GM19324 (cell line): ENCODE measurements at regions not wholly inside any gene's neighbourhood (a gene's known extent, or its start where the extent isn't known, plus 50 kb on each side); places are given as distances from the start of the nearest gene placed in this dataset.

Source experiments
- ATAC-seq: cut with Tn5 transposase; IDR thresholded peaks from one replicate; pipeline ENCODE4 v1.9.1; 2021; ENCODE audit warnings: mild to moderate bottlenecking, moderate library complexity; ENCODE audit not compliant: unreplicated experiment, low FRiP score

DNA sequence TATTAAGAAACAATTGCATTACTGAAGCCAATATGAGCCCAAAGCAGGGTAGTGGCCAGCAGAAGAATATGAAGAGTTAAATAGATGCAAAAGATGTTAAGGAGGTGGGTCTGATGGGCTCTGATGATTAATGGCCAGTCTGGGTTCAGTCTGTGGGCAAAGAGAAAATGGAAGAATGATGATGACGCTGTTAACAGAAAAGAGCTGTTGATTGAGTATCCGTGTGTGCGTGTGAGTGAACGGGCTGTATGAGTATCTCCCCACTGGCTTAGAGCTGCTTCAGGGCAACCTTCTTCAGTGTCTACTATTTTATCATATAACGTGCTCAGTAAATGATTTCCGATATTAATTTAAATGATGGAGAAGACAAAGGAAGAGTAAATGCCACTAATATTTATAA, 723.3 kb upstream of the MAP3K7 start:
- no peak for ATAC-seq

DNA sequence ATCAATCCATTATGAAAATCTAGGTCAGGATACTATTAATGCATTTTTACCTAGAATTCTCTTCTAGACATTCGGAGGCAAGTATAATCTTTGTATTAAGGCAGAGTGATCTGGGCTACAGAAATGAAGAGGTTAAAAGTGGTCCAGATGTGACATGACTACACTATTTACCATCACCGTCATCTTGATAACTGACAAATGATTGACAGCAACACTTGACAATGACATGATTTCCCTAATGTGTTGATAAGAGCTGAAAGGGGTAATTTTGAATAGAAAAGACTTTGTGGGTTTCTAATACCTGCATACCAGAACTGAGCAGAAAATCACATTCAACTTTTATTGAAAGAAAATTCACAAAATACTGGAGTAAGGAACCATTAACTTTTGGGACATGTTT, 718.9 kb upstream of the MAP3K7 start:
- no peak for ATAC-seq

DNA sequence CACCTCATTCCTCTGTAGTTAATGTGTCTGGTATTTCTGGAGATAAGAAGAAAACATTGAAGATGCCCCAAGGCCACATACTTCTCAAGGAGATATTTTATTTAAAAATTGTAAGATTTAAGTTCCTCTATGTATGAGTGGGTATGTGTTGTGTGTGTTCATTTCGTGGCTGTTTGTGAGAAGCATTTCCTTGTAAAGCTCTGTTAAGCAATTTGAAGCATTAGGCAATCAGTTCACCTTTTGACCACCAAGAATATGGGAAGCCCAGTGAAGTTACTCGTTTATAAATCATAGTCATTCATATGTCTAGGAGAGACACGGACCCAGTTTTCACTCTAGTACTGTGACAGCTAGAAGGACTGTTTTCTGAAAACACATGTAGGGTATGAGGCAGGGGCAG, 717.6 kb upstream of the MAP3K7 start:
- ATAC-seq: no peak

DNA sequence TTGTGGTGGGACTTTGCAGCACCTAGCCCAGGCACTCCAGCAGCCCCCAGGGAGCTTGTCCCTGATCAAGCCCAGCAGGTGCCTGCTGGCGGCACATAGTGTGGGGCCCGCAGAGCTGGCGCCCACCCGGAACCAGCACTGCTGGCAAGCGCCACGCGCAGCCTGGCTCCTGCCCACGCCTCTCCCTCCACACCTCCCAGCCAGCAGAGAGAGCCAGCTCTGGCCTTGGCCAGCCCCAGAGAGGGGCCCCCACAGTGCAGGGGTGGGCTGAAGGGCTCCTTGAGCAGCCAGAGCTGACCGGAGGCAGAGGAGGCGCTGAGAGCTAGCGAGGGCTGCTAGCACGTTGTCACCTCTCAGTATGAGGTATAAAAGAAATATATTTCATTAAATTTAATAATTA, 716.5 kb upstream of the MAP3K7 start:
- no peak for ATAC-seq

DNA sequence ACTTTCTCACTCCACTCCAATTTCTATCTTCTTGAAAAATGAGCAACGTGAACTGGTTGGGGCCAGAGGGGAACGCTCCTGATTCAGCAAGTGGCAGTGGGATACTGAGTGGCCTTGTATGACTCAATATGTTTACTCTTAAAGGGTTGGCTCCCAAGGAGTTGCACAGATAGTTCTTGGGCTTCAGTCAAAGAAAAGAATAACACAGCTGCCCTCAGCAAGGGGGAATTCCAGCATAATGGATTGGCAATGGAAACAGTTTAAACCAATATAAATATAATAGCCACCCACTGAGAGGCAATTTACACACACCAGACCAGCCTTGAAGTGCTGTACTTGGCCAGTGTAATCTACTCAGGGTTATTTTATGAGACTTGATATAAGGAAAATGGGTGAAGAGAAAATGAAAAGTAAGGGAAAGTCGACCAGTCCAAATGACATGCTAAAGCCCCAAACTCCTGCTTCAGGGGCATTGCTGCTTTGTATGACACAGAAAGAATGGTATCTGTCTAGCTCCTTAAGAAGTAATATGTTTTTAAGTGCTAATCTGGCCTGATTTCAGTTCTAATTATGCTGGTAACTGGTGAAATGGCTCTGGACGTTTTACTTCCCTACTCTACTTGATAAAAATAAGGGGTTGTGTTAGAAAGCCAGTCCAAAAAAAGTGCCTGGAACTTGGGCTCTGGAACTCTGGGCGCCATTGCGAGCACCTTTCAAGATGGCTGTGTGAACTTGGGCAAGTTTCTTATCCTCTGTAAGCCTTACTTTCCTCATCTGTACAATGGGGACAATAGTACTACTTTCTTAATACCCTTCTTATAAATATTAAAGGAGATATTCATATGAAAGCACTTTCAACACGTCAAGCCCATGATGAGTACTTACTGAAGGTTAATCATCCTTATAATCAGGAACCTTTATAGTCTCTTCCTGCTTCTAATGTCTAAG, 712.9 kb upstream of the MAP3K7 start:
- no peak for ATAC-seq

DNA sequence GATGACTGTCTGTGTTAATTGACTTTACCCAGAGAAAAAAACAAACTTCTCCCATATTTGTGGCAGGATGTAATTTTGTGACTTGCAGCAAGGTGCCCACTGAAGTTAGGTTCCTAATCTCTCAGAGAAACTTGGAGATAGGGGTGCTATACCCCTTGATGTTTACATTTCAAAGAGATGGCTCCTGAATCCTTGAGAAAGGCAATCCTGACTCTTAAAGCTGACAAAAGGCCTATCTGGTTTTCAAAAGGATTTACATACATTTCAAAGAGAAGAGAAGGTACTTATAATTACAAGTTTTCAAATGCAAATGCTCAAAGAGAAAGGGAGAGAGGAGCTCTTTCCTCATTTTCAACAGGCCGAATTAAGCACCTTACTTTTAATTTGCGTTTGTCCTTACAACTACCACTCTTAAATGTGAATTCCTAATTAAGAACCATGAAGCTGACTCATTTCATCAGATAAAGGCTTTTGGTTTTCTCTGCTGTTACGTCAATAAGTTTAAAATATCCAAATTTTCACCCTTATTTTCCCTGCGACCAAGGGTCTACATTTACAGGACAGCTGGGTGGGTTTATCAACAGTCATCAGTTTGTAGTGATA, 711.8 kb upstream of the MAP3K7 start:
- ATAC-seq: no peak

DNA sequence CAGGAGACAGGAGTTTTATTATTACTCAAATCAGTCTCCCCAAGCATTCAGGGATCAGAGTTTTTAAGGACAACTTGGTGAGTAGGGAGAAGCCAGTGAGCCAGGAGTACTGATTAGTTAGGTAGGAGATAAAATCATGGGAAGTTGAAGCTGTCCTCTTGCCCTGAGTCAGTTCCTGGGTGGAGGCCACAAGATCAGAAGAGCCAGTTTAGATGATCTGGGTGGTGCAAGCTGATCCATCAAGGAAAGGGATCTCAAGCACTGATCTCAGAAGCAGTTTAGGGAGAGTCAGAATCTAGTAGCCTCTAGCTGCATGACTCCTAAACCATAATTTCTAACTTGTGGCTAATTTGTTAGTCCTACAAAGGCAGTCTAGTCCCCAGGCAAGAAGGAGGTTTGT, 706.5 kb upstream of the MAP3K7 start:
- no peak for ATAC-seq

DNA sequence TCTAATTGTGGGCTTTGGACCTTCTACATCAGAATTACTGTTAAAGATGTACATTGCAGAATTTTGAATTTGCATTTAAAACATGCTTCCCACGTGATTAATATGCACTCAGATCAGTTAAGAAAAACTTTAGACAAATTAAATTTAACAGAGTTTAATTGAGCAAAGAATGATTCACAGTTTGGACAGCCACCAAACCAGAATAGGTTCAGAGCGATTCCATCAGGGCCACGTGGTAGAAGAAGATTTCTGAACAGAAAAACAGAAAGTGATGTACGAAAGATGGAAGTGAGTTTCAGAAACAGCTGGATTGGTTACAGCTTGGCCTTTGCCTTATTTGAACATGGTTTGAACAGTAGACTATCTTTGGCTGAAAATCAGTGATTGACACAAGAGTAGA, 704.2 kb upstream of the MAP3K7 start:
- ATAC-seq: no peak

DNA sequence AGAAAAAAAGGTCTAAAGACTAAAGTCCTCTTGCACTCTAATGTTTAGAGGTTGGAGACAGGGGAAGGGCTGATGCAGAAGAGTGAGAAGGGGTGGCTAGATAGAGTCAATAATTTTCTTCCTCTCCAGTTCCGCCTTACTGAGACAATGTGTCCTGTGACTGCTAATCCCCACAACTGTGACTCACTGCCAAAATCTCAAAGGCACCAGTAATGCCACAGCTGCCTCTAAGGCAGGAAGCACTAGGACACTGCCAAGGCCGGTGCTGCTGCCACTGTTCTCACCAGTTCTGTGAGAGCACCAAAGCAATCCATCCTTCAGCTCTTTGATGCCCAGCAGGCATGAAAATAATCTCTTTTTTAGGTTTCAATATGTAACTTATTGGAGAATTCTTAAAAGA, 701.9 kb upstream of the MAP3K7 start:
- ATAC-seq: no peak

DNA sequence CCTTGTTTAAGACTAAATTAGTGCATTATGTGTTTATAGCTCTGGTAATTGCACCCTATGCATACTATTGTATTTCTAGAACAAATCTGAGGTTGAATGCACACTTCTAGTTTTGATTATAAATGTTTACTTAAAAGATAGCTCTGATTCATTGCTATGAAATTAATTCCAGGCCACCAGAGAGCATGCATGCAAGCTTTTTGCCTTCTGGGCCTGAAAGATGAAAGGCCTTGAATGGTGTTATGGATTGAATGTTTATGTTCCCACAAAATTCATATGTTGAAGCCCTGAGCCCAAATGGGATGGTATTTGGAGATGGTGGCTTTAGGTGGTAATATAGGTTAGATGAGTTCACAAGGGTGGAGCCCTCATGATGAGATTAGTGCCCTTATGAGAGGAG, 695.0 kb upstream of the MAP3K7 start:
- ATAC-seq: no peak

DNA sequence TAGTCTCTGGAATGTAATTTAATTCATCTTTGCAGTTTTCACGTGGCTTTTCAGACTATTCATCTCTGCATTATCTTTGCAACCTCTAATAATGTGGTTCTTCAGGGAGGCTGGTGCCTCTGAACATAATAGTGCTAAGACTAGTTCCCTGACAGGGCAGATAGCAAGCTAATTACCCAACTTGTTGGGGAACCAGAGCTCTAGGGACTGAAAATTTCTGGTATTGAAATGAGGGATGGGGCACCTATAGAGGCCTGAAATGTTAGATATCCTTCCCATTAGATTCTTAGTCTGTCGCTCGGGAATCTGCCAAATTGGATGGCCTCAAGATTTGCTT, 693.6 kb upstream of the MAP3K7 start:
- ATAC-seq: no peak

DNA sequence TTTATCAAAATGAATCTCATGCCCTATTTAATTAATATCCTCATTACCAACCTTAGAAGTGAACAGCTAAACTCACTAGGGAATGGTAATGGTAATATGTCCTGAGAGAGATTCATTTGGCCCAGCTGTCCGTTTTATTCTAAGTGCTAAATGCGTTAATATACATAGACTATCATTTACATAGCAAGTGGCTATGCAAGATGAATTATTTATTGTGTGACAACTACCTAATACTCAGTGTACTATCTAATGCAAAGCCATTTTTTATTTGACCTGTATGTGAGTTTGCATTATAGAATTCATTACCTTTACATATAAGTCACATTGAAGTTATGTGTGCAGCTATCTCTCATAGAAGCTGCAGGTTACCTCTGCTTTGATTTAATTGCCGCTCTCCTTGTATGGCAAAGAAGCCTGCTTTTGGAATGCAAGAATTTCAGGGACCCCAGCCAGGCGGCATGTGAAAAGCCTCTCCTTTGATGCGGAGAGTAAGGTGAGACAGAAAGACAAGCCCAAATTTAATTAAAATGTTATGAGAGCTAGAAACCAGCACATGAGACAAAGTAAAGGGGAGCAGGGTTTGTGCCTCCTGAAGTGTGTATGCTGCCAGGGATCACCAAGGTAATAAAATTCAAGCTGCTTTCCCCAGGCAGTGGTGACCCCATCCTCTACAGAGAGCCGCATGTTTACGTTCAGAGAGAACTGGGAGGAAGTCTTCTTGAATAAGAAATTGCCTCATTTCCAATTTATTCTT, 693.0 kb upstream of the MAP3K7 start:
- no peak for ATAC-seq

DNA sequence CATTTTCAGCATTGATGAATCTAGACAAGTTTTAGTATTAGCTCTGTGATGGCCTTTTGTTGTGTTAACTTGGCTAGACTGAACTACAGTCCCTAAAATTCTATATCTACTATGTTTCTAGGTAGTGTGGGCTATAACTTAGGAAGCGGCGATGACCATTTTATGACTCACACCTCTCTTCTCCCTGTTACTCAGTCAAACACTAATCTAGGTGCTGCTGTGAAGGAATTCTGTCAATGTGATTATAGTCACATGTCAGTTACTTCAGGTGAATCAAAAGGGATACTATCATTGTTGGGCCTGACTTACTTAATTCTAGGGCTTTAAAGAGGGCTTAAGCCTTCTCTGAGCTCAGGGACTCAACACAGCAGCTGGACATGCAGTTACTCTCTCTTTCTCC, 691.5 kb upstream of the MAP3K7 start:
- ATAC-seq: no peak

DNA sequence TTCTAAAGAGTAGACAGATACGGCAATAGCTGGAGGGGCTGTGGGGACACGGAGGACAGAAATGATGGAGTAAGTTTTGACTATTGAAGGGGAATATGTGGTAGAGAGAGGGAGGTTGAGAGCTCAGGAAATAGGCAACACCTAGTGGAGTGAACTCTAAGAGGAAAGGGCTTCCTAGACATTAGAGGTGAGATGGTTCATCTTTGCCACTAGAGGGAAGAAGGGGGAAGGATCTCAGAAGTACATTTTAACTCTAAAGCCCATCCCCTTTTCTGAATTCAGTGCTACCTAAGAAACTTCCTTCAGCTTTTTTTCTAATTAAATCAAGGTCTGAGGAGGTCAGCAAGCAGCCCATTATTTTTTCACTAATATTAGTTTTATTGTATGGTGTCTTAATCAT, 689.4 kb upstream of the MAP3K7 start:
- ATAC-seq: no peak

DNA sequence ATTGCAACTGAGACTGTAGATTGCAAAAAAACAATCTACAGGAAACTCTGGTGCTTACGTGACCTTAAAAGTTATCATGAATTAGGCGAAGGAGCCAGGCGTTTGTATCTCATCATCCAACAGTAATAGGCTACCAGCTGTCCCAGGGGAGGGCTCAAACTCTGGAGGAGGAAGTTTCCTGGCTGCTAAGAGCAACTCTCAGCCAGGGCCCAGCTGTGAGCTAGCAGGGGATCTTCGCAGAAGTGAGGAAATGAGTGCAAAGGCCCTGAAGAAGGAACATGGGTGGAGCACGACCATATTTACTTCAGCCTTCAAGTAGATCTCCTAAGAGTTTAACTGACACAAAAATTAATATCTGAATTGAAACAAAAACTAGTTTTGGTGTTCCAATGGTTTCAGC, 686.9 kb upstream of the MAP3K7 start:
- no peak for ATAC-seq

DNA sequence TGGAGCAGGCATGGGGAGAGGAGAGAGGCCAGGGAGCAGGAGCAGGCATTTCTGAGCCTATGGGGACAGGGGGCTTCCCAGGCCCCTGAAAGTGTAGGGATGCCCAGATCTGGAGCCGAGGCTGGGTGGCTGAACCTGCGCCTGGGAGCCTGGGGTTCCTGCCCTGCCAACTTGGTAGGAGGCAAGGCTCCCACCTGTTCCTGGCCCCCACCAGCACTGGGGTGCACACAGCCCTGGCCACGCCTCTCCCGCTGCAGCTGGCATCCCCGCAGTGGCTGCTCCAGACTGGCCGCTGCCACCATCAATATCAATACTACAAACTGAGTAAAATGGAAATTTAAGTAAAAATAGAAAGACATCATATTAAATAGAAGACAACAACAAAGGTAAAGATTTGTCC, 684.9 kb upstream of the MAP3K7 start:
- ATAC-seq: no peak

DNA sequence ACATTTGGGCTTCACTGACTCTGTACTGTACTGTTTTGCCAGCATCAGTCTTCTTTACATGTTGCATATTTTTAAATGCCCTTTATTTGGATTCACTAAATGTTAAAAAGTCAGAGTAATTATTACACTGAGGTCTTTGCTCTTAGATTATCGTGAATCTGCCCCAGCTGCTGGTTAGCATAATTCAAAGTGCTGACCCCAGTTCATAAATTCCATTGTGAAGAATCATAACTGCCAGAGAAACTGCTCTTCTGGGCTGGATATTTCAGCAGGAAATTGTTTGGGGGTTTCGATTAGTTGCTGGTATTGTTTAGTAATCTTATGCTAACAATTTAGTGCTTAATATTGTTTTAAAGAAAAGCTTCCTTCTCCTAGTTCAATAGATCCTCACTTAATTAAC, 682.1 kb upstream of the MAP3K7 start:
- ATAC-seq: no peak

DNA sequence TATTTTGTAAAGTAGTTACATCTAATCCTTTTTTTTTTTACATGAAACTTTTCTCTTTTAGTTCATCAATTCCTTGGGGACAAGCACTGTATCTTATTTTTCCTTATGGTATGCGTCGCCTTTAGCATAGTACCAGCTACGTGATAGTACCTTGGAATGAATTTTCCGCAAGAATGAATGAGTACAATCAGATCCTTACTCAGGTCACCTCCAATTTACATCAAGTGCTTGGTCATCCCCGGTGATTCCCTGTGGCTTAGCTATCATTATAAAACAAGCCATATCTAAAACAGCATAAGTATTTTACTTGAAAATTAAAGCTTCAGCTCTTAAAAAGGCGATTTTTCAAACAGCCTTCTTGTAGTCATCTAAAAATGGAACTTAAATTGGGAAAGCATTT, 680.4 kb upstream of the MAP3K7 start:
- no peak for ATAC-seq

DNA sequence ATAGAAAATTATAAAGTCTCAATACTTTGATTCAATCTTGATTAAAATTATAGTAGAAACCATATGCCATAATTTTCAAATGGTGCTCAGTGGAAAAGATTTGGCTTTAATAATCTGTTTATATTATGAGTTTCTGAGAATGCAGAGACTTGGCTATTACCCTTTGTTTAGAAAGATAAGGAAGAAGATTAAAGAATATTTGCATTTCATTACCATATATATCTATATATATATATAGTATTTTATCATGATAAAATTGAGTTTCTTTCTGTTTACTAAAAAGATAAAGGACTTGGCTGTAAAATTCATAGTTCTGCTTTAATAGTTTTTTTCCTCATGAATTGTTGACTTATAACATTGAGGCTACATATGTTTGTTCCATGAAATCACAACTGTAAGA, 679.3 kb upstream of the MAP3K7 start:
- no peak for ATAC-seq

DNA sequence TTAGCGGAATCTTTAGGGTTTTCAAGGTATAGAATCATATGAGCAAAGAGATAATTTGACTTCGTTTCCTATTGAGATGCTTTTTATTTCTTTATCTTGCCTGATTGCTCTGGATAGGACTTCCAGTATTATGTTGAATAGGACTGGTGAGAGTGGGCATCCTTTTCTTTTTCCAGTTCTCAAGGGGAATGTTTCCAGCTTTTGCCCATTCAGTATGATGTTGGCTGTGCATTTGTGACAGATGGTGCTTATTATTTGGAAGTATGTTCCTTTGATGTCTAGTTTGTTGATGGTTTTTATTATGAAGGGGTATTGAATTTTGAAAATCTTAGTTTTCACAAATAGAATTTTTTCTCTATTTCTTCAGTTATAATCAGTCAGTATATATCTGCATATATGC, 656.6 kb upstream of the MAP3K7 start:
- no peak for ATAC-seq

DNA sequence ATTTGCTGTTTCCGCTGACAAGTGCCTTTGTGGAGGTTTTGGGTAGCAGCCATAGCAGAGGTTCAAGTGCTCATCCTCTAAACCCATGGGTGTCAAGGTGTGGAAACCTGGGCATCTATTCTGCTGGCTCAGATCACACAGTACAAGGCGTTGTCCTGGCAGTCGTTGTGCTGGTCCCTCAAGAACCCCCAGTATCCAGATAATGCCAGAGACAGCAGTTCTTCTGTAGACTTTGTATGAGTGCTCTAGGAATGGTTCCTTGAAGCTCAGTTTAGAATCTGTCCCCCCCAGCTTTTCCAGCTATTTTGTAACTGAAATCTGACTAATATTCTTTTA, 655.7 kb upstream of the MAP3K7 start:
- ATAC-seq: no peak
